Suppressor macrophage treated with lipopolysaccharide for 4 hours (primary cell): ENCODE measurements at regions not wholly inside any gene's neighbourhood (a gene's known extent, or its start where the extent isn't known, plus 50 kb on each side); places are given as distances from the start of the nearest gene placed in this dataset.

Experiments
- DNase-seq: peaks from one replicate; pipeline ENCODE4 v3.0.0-alpha.2; 2020

DNA sequence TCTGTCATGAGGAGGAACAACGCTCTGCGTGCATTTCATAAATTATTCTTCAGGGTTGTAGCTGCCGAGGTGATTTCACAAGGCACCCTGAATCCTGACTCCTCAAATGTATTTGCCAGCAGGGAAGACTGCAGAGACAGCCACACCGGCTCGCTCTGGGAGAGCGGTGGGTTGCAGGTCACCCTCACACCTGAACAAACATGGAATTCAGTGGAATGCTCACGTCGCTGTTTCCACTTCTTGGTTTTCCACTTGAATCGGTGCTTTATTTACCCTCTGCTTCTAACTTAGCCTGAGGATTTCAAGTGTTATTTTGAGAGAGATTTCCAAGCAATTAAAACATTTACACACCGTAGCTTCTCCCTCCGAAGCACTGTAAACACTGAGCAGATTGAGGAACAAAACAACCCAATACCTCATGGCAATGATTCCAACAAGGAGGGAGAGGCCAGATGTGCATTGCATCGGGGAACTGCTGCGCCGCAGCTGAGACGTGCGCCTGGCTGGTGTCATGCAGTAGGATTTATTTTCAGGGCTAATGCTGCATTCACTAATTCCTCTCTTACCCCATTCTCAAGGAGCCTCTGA lies 59.5 kb upstream of the GGTLC1 start:
- no peak for DNase-seq

DNA sequence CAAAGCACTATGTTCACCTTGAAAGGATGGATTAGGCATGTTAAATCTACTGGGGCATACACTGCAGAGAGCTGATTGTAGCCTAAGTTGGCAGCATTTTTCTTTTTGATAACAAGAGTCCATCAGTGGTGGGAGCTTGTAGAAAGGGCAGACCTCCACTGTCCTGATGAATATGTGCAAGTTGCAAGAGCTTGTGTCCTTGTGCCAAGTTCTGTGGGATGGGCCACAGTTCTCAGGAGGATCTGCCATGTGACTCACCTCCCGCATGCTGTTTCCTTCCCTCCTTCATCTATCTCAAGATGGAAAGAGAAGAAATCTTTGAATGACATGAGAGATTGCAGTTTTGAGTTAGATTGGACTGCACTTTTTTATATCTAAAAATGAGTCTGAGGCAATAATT lies 58.3 kb upstream of the GGTLC1 start:
- DNase-seq = no peak

DNA sequence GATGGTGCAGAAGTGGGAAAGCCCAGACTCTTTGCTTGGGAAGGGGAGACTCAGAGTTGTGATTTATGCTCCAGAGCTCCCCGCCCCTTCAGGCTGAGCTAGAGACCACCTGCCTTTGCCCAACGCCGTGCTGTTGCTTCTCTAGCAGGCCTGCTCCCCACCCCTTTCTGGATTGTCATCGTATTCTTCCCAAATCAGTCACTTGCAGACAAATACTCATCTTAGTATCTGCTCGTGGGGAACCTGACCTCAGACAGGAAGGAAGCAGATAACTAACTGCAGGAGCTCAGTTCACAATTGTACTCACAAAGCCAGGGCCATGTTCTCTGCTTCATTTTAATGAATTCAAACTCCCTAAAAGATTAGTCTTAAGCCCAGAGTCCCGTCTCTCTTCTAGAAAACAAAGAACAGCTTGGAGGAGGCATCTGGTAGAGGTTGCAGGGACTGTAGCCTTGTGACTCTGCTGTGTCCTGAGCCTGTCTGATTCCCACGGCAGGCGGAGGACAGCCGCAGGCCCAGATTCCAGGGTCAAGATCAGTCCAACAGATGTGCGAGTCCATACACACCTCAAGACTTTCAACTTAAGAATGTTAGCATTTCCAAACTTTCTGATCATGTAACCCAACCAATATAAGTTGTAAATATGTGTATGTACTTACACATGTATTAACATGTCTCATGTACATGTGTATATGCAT lies 57.2 kb upstream of the GGTLC1 start:
- DNase-seq = no peak

- no peak for DNase-seq
These were observed 54.7 kb upstream of the GGTLC1 start for GRCh38 chr20:24043294-24043693.

- DNase-seq = no peak
These were observed 54.1 kb upstream of the GGTLC1 start for GRCh38 chr20:24042646-24043045.

- DNase-seq = no peak
These were observed 52.4 kb upstream of the GGTLC1 start for GRCh38 chr20:24040896-24041459.

GRCh38 chr20:24039196-24039595 lies 50.6 kb upstream of the GGTLC1 start:
- DNase-seq = no peak
